ENCODE measurements at regions not wholly inside any gene's neighbourhood (a gene's known extent, or its start where the extent isn't known, plus 50 kb on each side); places are given as distances from the start of the nearest gene placed in this dataset.

- no peak for TF ChIP-seq CTCF (IDR thresholded peaks at IDR 0.05)
- TF ChIP-seq ZFX (IDR thresholded peaks at IDR 0.05; ENCODE audit: borderline replicate concordance): no peak
These were observed 78.7 kb downstream of the NOG start for GRCh38 chr17:56672195-56672594.

Data from 22Rv1 (cell line).